Peyer's patch (tissue), 4 donors: ENCODE measurements at regions not wholly inside any gene's neighbourhood (a gene's known extent, or its start where the extent isn't known, plus 50 kb on each side); places are given as distances from the start of the nearest gene placed in this dataset.

Source experiments
- DNase-seq, 3 donors: peaks; one replicate each; pipeline ENCODE4 v3.0.0-alpha.2; 2017 to 2019
- H3K27ac ChIP-seq, 4 donors: fragments of 200-600 bp; sonication (generic); one replicate each; pipeline ENCODE4 v1.5.1; 2016 to 2019
- H3K27me3 ChIP-seq, 2 donors: fragments of 200-600 bp; sonication (generic); one replicate each; pipeline ENCODE4 v1.5.1; 2019
- H3K36me3 ChIP-seq, 3 donors: fragments of 200-600 bp; sonication (generic); one replicate each; pipeline ENCODE4 v1.5.1; 2016 to 2019
- H3K4me1 ChIP-seq, 4 donors: fragments of 200-600 bp; sonication (generic); one replicate each; pipeline ENCODE4 v1.5.1; 2016 to 2019
- H3K4me3 ChIP-seq, 4 donors: fragments of 200-600 bp; sonication (generic); 1 replicate in 3 of 4; 2 replicates in 1 of 4; pipeline ENCODE4 v1.5.1; 2016 to 2019; ENCODE audit warnings: mild to moderate bottlenecking in 1 of 4
- H3K9me3 ChIP-seq, 4 donors: fragments of 200-600 bp; sonication (generic); one replicate each; pipeline ENCODE4 v1.5.1; 2016 to 2019; ENCODE audit warnings: mild to moderate bottlenecking in 1 of 4
- POLR2A ChIP-seq, 2 donors: fragments of 450-650 bp; IDR thresholded peaks; one replicate each; pipeline ENCODE4 v1.5.1; 2017; ENCODE audit warnings: antibody characterized with exemption in 2 of 2, mild to moderate bottlenecking in 2 of 2, moderate library complexity in 2 of 2
- TF ChIP-seq, protein P1 (sequence below), 6 experiments: fragments of 450-650 bp in 4 of 6; fragments of 200-600 bp in 2 of 6; sonication (generic) in 1 of 6; IDR thresholded peaks; one replicate each; pipeline ENCODE4 v1.5.1; 2017 to 2019; ENCODE audit warnings: antibody characterized with exemption in 6 of 6, mild to moderate bottlenecking in 3 of 6, moderate library complexity in 1 of 6

- DNase-seq, result no peak
- TF ChIP-seq, protein P1, sequence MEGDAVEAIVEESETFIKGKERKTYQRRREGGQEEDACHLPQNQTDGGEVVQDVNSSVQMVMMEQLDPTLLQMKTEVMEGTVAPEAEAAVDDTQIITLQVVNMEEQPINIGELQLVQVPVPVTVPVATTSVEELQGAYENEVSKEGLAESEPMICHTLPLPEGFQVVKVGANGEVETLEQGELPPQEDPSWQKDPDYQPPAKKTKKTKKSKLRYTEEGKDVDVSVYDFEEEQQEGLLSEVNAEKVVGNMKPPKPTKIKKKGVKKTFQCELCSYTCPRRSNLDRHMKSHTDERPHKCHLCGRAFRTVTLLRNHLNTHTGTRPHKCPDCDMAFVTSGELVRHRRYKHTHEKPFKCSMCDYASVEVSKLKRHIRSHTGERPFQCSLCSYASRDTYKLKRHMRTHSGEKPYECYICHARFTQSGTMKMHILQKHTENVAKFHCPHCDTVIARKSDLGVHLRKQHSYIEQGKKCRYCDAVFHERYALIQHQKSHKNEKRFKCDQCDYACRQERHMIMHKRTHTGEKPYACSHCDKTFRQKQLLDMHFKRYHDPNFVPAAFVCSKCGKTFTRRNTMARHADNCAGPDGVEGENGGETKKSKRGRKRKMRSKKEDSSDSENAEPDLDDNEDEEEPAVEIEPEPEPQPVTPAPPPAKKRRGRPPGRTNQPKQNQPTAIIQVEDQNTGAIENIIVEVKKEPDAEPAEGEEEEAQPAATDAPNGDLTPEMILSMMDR (IDR thresholded peaks at IDR 0.05), result no peak
- no peak for TF ChIP-seq POLR2A (IDR thresholded peaks at IDR 0.05)
- Histone ChIP-seq H3K27me3 (no peaks in the 10 kb centered on the region), H3K36me3 (no peaks in the 10 kb centered on the region), H3K4me1 (peaks cover 0 to 5% (median 0%) of the 10 kb centered on the region in 4 donors), H3K27ac (no peak overlapping the region), H3K9me3 (peaks cover 0 to 6% (median 0%) of the 10 kb centered on the region in 4 donors), H3K4me3 (no peak overlapping the region)
These were observed 72.1 kb upstream of the CIBAR2 start for GRCh38 chr16:85184404-85184803.

DNA sequence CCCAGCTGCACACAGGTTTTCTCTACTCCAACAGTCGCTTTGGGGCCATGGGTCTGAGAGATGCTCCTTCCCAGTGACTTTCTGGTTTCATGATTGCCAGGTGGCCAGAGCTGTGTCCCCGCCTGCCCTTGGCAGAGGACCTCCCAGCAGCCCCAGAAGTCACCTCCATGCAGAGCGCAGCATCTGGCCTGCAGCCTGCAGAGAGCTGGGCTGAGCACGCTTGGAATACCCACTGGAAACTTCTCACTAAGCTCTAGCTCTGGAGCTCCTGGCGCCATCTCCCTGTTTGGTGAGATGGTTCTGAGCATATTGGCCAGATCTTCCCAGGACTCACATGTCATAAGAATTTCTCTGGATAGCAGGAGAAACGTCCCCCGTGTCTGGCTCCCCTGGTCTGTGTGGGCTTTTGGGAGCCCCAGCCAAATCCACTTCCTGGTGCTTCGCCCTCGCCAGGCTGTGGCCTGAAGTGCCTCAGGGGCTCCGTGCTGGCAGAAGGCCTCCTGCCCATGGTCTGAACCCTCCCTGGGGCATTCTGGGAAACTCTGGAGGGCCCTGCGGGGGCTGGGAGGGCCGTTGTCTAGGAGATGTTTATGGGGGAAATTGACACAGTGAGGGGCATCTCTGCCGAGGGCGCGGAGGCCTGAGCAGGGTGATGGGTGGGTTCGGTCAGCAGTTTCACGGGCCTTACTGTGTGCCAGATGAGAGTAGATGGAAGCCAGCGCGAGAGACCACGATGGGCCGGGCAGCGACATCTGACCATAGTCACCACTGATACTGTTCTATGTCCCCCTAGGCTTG is 73.2 kb upstream of the CIBAR2 start:
- Histone ChIP-seq H3K4me1 (peaks cover 0 to 5% (median 0%) of the 10 kb centered on the region in 4 donors), H3K27me3 (no peaks in the 10 kb centered on the region), H3K36me3 (no peaks in the 10 kb centered on the region), H3K27ac (no peak overlapping the region), H3K9me3 (peaks cover 0 to 6% (median 0%) of the 10 kb centered on the region in 4 donors), H3K4me3 (no peak overlapping the region)
- TF ChIP-seq, protein P1 (IDR thresholded peaks at IDR 0.05), result no peak
- TF ChIP-seq POLR2A (IDR thresholded peaks at IDR 0.05), result no peak
- no peak for DNase-seq

GRCh38 chr16:85187002-85187401 is 74.7 kb upstream of the CIBAR2 start:
- H3K4me1 ChIP-seq, result peaks cover 0 to 5% (median 0%) of the 10 kb centered on the region in 4 donors
- H3K36me3 ChIP-seq, result no peaks in the 10 kb centered on the region
- no peaks in the 10 kb centered on the region for H3K27me3 ChIP-seq
- no peak overlapping the region for H3K27ac ChIP-seq
- no peak for TF ChIP-seq POLR2A (IDR thresholded peaks at IDR 0.05)
- TF ChIP-seq, protein P1 (IDR thresholded peaks at IDR 0.05), result no peak
- no peak overlapping the region for H3K4me3 ChIP-seq
- DNase-seq, result no peak
- peaks cover 0 to 6% (median 0%) of the 10 kb centered on the region in 4 donors for H3K9me3 ChIP-seq

- no peak overlapping the region for H3K4me3 ChIP-seq
- no peak overlapping the region for H3K27ac ChIP-seq
- DNase-seq, result no peak
- TF ChIP-seq POLR2A (IDR thresholded peaks at IDR 0.05), result no peak
- TF ChIP-seq, protein P1 (IDR thresholded peaks at IDR 0.05), result no peak
- peaks cover 0 to 5% (median 0%) of the 10 kb centered on the region in 4 donors for H3K4me1 ChIP-seq
- H3K36me3 ChIP-seq, result no peaks in the 10 kb centered on the region
- H3K27me3 ChIP-seq, result no peaks in the 10 kb centered on the region
- peaks cover 0 to 6% (median 0%) of the 10 kb centered on the region in 4 donors for H3K9me3 ChIP-seq
These were observed 75.2 kb upstream of the CIBAR2 start for GRCh38 chr16:85187447-85187846.

- H3K27ac ChIP-seq, result no peak overlapping the region
- no peaks in the 10 kb centered on the region for H3K36me3 ChIP-seq
- no peaks in the 10 kb centered on the region for H3K27me3 ChIP-seq
- H3K4me1 ChIP-seq, result peaks cover 0 to 5% (median 0%) of the 10 kb centered on the region in 4 donors
- peaks cover 0 to 6% (median 0%) of the 10 kb centered on the region in 4 donors for H3K9me3 ChIP-seq
- no peak for DNase-seq
- no peak for TF ChIP-seq POLR2A (IDR thresholded peaks at IDR 0.05)
- TF ChIP-seq, protein P1 (IDR thresholded peaks at IDR 0.05), result no peak
- no peak overlapping the region for H3K4me3 ChIP-seq
These were observed 75.6 kb upstream of the CIBAR2 start for GRCh38 chr16:85187886-85188285.
